ENCODE measurements at regions not wholly inside any gene's neighbourhood (a gene's known extent, or its start where the extent isn't known, plus 50 kb on each side); places are given as distances from the start of the nearest gene placed in this dataset.

- Histone ChIP-seq H3K27ac (ENCODE audit: low read depth, low read length) (no peak overlapping the region), H3K9me3 (ENCODE audit: insufficient read depth, low read depth, low read length) (no peaks in the 10 kb centered on the region), H3K79me1 (ENCODE audit: low read length) (no peaks in the 10 kb centered on the region), H3K14ac (ENCODE audit: low read length) (no peak overlapping the region), H3K79me2 (ENCODE audit: control insufficient read depth, insufficient read depth, low read length, poor library complexity) (no peaks in the 10 kb centered on the region), H3K36me3 (ENCODE audit: control insufficient read depth in 1 of 2, insufficient read depth in 2 of 2, low read length in 2 of 2) (no peaks in the 10 kb centered on the region), H2BK5ac (ENCODE audit: low read depth, low read length, poor library complexity) (no peak overlapping the region), H3K18ac (ENCODE audit: low read length) (no peak overlapping the region), H4K12ac (ENCODE audit: low read depth, low read length) (no peak overlapping the region), H3K23ac (ENCODE audit: low read length) (no peak overlapping the region), H2BK120ac (ENCODE audit: insufficient read depth, low read length, poor library complexity) (no peak overlapping the region), H4K8ac (ENCODE audit: low read depth, low read length) (no peak overlapping the region), H3K4me2 (ENCODE audit: low read length) (no peak overlapping the region), H4K91ac (ENCODE audit: low read depth, low read length) (no peak overlapping the region), H3K4ac (ENCODE audit: low read depth, low read length) (no peak overlapping the region), H3K9ac (ENCODE audit: low read length) (no peak overlapping the region), H3K27me3 (ENCODE audit: insufficient read depth, low read length) (no peaks in the 10 kb centered on the region), H2BK12ac (ENCODE audit: low read length) (no peak overlapping the region), H2AFZ (ENCODE audit: insufficient read depth, low read length, poor library complexity) (no peak overlapping the region), H2AK5ac (ENCODE audit: low read length) (no peak overlapping the region), H3K4me3 (ENCODE audit: low read depth, low read length) (no peak overlapping the region), H3K4me1 (ENCODE audit: control insufficient read depth in 1 of 2, insufficient read depth in 2 of 2, low read length in 2 of 2) (no peaks in the 10 kb centered on the region)
- no CpG with 5 or more reads among the region's 9 CpGs for WGBS (ENCODE audit: extremely low coverage, insufficient coverage, insufficient read length)
- DNase-seq = no peak
Measured at GRCh38 chr14:98189511-98189910, 1082.5 kb downstream of the BCL11B start.

DNA sequence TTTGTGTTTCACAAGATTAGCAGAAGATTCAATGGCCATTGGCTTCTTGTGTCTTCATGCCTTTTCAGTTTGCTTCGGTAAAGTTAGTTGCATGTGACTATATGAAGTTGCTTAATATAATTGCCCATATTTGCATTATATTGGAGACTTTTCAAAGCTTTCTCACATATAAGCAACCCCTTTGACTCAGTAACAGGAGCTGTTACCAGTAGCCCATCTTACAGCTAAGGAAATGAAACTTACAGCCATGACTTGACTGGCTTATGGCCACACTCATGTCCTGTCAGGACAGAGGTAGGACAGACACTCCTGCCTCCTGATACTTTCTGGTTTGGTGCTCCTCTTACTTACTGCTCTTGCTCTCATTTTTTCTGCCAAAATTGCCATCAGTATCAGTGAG is 1082.1 kb downstream of the BCL11B start:
- Histone ChIP-seq H4K91ac (ENCODE audit: low read depth, low read length) (no peak overlapping the region), H3K79me1 (ENCODE audit: low read length) (no peaks in the 10 kb centered on the region), H3K4me2 (ENCODE audit: low read length) (no peak overlapping the region), H3K27ac (ENCODE audit: low read depth, low read length) (no peak overlapping the region), H3K4ac (ENCODE audit: low read depth, low read length) (no peak overlapping the region), H2BK12ac (ENCODE audit: low read length) (no peak overlapping the region), H3K18ac (ENCODE audit: low read length) (no peak overlapping the region), H3K14ac (ENCODE audit: low read length) (no peak overlapping the region), H3K9me3 (ENCODE audit: insufficient read depth, low read depth, low read length) (no peaks in the 10 kb centered on the region), H3K4me1 (ENCODE audit: control insufficient read depth in 1 of 2, insufficient read depth in 2 of 2, low read length in 2 of 2) (no peaks in the 10 kb centered on the region), H4K8ac (ENCODE audit: low read depth, low read length) (no peak overlapping the region), H3K79me2 (ENCODE audit: control insufficient read depth, insufficient read depth, low read length, poor library complexity) (no peaks in the 10 kb centered on the region), H2AK5ac (ENCODE audit: low read length) (no peak overlapping the region), H2BK5ac (ENCODE audit: low read depth, low read length, poor library complexity) (no peak overlapping the region), H3K9ac (ENCODE audit: low read length) (no peak overlapping the region), H3K27me3 (ENCODE audit: insufficient read depth, low read length) (no peaks in the 10 kb centered on the region), H3K36me3 (ENCODE audit: control insufficient read depth in 1 of 2, insufficient read depth in 2 of 2, low read length in 2 of 2) (no peaks in the 10 kb centered on the region), H4K12ac (ENCODE audit: low read depth, low read length) (no peak overlapping the region), H2BK120ac (ENCODE audit: insufficient read depth, low read length, poor library complexity) (no peak overlapping the region), H3K23ac (ENCODE audit: low read length) (no peak overlapping the region), H2AFZ (ENCODE audit: insufficient read depth, low read length, poor library complexity) (no peak overlapping the region), H3K4me3 (ENCODE audit: low read depth, low read length) (no peak overlapping the region)
- no CpG with 5 or more reads among the region's 1 CpG for WGBS (ENCODE audit: extremely low coverage, insufficient coverage, insufficient read length)
- DNase-seq = no peak

DNA sequence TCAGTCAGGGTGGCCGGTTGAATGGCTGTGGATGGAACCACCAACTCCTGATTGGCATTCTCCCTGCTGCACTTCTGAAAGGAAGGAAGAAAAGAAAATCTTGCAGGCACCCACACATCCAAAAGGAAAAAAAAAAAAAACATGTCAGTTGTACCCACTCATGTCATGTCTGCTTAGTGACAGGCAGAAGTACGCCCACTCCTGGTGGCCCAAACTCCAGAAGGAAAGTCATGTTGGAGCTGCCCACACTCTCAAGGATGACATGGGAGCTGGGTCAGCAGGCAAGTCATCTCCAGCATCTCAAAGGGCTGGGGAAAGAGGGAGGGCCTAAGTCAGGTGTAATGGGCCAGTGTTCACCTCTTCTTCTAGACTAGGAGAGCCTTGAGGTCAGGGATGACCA is 1079.1 kb downstream of the BCL11B start:
- Histone ChIP-seq H3K4me1 (ENCODE audit: control insufficient read depth in 1 of 2, insufficient read depth in 2 of 2, low read length in 2 of 2) (no peaks in the 10 kb centered on the region), H3K9me3 (ENCODE audit: insufficient read depth, low read depth, low read length) (no peaks in the 10 kb centered on the region), H2BK120ac (ENCODE audit: insufficient read depth, low read length, poor library complexity) (no peak overlapping the region), H3K4me2 (ENCODE audit: low read length) (no peak overlapping the region), H3K27ac (ENCODE audit: low read depth, low read length) (no peak overlapping the region), H2AFZ (ENCODE audit: insufficient read depth, low read length, poor library complexity) (no peak overlapping the region), H3K79me2 (ENCODE audit: control insufficient read depth, insufficient read depth, low read length, poor library complexity) (no peaks in the 10 kb centered on the region), H4K12ac (ENCODE audit: low read depth, low read length) (no peak overlapping the region), H3K23ac (ENCODE audit: low read length) (no peak overlapping the region), H3K4me3 (ENCODE audit: low read depth, low read length) (no peak overlapping the region), H3K79me1 (ENCODE audit: low read length) (no peaks in the 10 kb centered on the region), H3K4ac (ENCODE audit: low read depth, low read length) (no peak overlapping the region), H3K14ac (ENCODE audit: low read length) (no peak overlapping the region), H2BK5ac (ENCODE audit: low read depth, low read length, poor library complexity) (no peak overlapping the region), H3K18ac (ENCODE audit: low read length) (no peak overlapping the region), H3K36me3 (ENCODE audit: control insufficient read depth in 1 of 2, insufficient read depth in 2 of 2, low read length in 2 of 2) (no peaks in the 10 kb centered on the region), H2AK5ac (ENCODE audit: low read length) (no peak overlapping the region), H4K91ac (ENCODE audit: low read depth, low read length) (no peak overlapping the region), H2BK12ac (ENCODE audit: low read length) (no peak overlapping the region), H4K8ac (ENCODE audit: low read depth, low read length) (no peak overlapping the region), H3K27me3 (ENCODE audit: insufficient read depth, low read length) (no peaks in the 10 kb centered on the region), H3K9ac (ENCODE audit: low read length) (no peak overlapping the region)
- no peak for DNase-seq
- no CpG with 5 or more reads among the region's 2 CpGs for WGBS (ENCODE audit: extremely low coverage, insufficient coverage, insufficient read length)

GRCh38 chr14:98194821-98195220 is 1077.2 kb downstream of the BCL11B start:
- Histone ChIP-seq H3K9me3 (ENCODE audit: insufficient read depth, low read depth, low read length) (no peaks in the 10 kb centered on the region), H3K4me3 (ENCODE audit: low read depth, low read length) (no peak overlapping the region), H3K23ac (ENCODE audit: low read length) (no peak overlapping the region), H3K4me1 (ENCODE audit: control insufficient read depth in 1 of 2, insufficient read depth in 2 of 2, low read length in 2 of 2) (no peaks in the 10 kb centered on the region), H3K79me1 (ENCODE audit: low read length) (no peaks in the 10 kb centered on the region), H3K14ac (ENCODE audit: low read length) (no peak overlapping the region), H2AK5ac (ENCODE audit: low read length) (no peak overlapping the region), H3K18ac (ENCODE audit: low read length) (no peak overlapping the region), H2AFZ (ENCODE audit: insufficient read depth, low read length, poor library complexity) (no peak overlapping the region), H4K12ac (ENCODE audit: low read depth, low read length) (no peak overlapping the region), H2BK5ac (ENCODE audit: low read depth, low read length, poor library complexity) (no peak overlapping the region), H3K4ac (ENCODE audit: low read depth, low read length) (no peak overlapping the region), H4K8ac (ENCODE audit: low read depth, low read length) (no peak overlapping the region), H3K79me2 (ENCODE audit: control insufficient read depth, insufficient read depth, low read length, poor library complexity) (no peaks in the 10 kb centered on the region), H2BK120ac (ENCODE audit: insufficient read depth, low read length, poor library complexity) (no peak overlapping the region), H3K36me3 (ENCODE audit: control insufficient read depth in 1 of 2, insufficient read depth in 2 of 2, low read length in 2 of 2) (no peaks in the 10 kb centered on the region), H3K27me3 (ENCODE audit: insufficient read depth, low read length) (no peaks in the 10 kb centered on the region), H4K91ac (ENCODE audit: low read depth, low read length) (no peak overlapping the region), H3K4me2 (ENCODE audit: low read length) (no peak overlapping the region), H3K27ac (ENCODE audit: low read depth, low read length) (no peak overlapping the region), H2BK12ac (ENCODE audit: low read length) (no peak overlapping the region), H3K9ac (ENCODE audit: low read length) (no peak overlapping the region)
- no CpG with 5 or more reads among the region's 2 CpGs for WGBS (ENCODE audit: extremely low coverage, insufficient coverage, insufficient read length)
- no peak for DNase-seq
